Activated naive CD8-positive, alpha-beta T cell treated with anti-CD3 and anti-CD28 coated beads, Interleukin-2, amount 10 ng/mL, durations not matched to agents 7 days and 5 days (primary cell): ENCODE measurements at regions not wholly inside any gene's neighbourhood (a gene's known extent, or its start where the extent isn't known, plus 50 kb on each side); places are given as distances from the start of the nearest gene placed in this dataset.

ENCODE experiments used
- ATAC-seq: fragments of 150-1000 bp; cut with Tn5 transposase; one replicate; pipeline ENCODE4 v1.10.0; 2021; ENCODE audit warnings: low read depth, moderate library complexity
- POLR2A ChIA-PET: fragments of 350-600 bp; sonication (Branson Sonifier 250); formaldehyde crosslinking; loops from one replicate; lab custom pipeline; 2021; ENCODE audit warnings: antibody characterized with exemption; lab: Charles Lee
- DNase-seq: peaks from one replicate; pipeline ENCODE4 v3.0.0; 2021
- H3K27ac Mint-ChIP-seq: one replicate; pipeline ENCODE4 v1.8.0; 2022; ENCODE audit warnings: mild to moderate bottlenecking, mixed read lengths
- H3K27me3 Mint-ChIP-seq: one replicate; pipeline ENCODE4 v1.8.0; 2022; ENCODE audit warnings: mild to moderate bottlenecking, moderate library complexity, mixed read lengths
- H3K36me3 Mint-ChIP-seq: one replicate; pipeline ENCODE4 v1.8.0; 2021; ENCODE audit warnings: mild to moderate bottlenecking, mixed read lengths
- H3K4me1 Mint-ChIP-seq: one replicate; pipeline ENCODE4 v1.8.0; 2021; ENCODE audit warnings: mixed read lengths
- H3K4me3 Mint-ChIP-seq: one replicate; pipeline ENCODE4 v1.8.0; 2022; ENCODE audit warnings: mild to moderate bottlenecking, moderate library complexity, mixed read lengths
- H3K9me3 Mint-ChIP-seq: one replicate; pipeline ENCODE4 v1.8.0; 2021; ENCODE audit warnings: mixed read lengths

DNA sequence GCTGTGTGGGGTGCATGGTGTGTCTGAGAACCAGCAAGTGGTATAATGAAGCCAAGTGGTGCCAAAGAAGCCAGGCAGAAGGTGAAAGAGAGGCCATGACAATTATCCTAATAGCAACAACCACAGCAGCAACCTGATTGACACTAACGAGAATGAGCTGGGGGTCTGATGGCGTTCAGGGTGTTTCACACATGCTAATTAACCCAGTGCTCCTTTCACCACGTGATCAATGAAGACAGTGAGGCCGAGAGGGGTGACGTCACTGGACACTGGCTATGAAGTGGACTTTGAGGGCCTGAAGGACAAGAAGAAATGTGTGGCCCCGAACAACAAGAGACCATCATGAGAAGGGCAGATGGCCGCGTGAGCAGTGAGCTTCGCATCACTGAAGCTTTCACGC is 364.4 kb upstream of the ID2 start:
- ATAC-seq (no peak), DNase-seq (no peak)
- H3K36me3 Mint-ChIP-seq: peaks cover 7% of the 10 kb centered on the region
- H3K27ac Mint-ChIP-seq: peak overlapping the region; percentile 31
- H3K27me3 Mint-ChIP-seq: peaks cover 19% of the 10 kb centered on the region
- peaks cover 5% of the 10 kb centered on the region for H3K9me3 Mint-ChIP-seq
- no peak overlapping the region for H3K4me3 Mint-ChIP-seq
- POLR2A ChIA-PET: no interaction called here
- H3K4me1 Mint-ChIP-seq: peaks cover 21% of the 10 kb centered on the region

DNA sequence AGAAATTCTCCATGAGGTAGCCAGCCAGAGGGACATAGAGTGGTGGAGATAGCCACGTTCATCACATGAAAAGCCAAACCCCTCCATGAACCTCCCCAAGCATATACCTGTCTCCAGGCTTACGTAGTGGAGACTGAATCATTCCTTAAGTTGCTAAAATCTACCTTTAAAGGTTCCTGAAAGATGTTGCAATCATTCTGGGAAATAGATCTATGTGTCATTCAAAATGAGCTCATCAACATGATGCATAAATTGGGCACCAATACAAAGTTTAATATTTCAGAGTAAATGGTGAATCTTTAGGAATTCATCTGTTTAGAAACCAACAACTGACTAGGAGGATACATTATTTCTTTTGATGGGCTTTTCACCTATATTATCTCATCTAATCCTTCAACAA is 362.6 kb upstream of the ID2 start:
- peaks cover 32% of the 10 kb centered on the region for H3K27me3 Mint-ChIP-seq
- no peak overlapping the region for H3K4me3 Mint-ChIP-seq
- peaks cover 12% of the 10 kb centered on the region for H3K36me3 Mint-ChIP-seq
- H3K27ac Mint-ChIP-seq: no peak overlapping the region
- H3K4me1 Mint-ChIP-seq: peaks cover 7% of the 10 kb centered on the region
- POLR2A ChIA-PET: no interaction called here
- H3K9me3 Mint-ChIP-seq: peaks cover 10% of the 10 kb centered on the region
- ATAC-seq (no peak), DNase-seq (no peak)

DNA sequence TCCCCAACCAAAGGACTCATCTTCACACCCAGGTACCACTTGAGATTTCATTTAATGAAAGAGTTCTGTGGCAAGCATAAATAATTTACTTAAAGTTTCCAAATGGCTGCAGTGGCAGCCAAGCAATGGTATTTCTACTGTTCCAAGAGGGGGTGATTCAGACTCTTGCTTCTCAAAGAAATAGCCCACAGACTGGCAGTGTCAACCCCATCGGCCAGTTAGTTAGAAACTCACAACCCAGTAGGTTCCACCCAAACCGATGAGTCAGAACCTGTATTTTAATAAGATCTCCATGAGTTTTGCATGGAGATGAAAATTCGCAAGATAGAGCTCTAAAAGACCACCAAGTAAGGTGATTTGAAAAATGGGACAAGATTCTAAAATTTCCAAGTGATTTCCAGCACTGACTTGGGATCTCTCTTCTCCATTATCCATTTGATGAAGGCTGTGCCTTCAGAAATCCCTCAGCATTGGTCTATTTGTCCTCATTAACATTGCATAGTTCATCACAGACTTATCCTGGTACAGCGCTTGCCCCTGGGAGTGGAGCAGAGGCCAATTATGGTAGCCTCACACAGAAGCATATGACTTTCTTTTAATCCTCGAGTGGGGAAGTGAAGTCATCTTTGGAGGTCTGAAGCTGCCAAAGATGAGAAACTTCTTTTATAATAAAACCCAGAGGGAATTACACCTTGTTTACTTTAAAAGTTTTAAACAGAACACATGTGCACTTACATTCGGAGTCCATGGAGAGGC is 361.4 kb upstream of the ID2 start:
- peaks cover 30% of the 10 kb centered on the region for H3K27me3 Mint-ChIP-seq
- peaks cover 19% of the 10 kb centered on the region for H3K4me1 Mint-ChIP-seq
- no peak for ATAC-seq
- no peak for DNase-seq
- peaks cover 9% of the 10 kb centered on the region for H3K9me3 Mint-ChIP-seq
- H3K36me3 Mint-ChIP-seq: peaks cover 10% of the 10 kb centered on the region
- H3K4me3 Mint-ChIP-seq: no peak overlapping the region
- POLR2A ChIA-PET: no interaction called here
- H3K27ac Mint-ChIP-seq: no peak overlapping the region

DNA sequence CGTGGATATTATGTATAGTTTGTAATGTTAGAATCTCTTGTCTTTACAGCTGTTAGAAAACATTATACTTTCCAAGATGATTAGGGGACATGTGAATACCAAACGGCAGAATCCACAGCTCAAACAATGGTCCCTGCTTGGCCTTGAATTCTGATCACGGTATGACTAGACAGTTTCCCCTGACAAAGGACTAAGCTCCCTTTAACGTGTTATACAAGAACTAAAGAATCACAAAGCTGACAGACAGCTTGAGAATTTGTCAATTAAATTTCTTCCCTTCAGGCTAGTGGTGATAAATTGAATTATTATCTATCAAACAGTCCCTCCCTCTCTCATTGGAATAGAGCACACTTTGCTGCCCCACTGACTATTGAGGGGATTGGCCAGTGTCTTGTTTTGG is 359.2 kb upstream of the ID2 start:
- Mint-ChIP-seq H3K27ac (no peak overlapping the region), H3K4me3 (no peak overlapping the region), H3K4me1 (peaks cover 29% of the 10 kb centered on the region), H3K36me3 (peaks cover 8% of the 10 kb centered on the region), H3K9me3 (peaks cover 8% of the 10 kb centered on the region), H3K27me3 (peaks cover 29% of the 10 kb centered on the region)
- no peak for ATAC-seq
- POLR2A ChIA-PET: no interaction called here
- no peak for DNase-seq

DNA sequence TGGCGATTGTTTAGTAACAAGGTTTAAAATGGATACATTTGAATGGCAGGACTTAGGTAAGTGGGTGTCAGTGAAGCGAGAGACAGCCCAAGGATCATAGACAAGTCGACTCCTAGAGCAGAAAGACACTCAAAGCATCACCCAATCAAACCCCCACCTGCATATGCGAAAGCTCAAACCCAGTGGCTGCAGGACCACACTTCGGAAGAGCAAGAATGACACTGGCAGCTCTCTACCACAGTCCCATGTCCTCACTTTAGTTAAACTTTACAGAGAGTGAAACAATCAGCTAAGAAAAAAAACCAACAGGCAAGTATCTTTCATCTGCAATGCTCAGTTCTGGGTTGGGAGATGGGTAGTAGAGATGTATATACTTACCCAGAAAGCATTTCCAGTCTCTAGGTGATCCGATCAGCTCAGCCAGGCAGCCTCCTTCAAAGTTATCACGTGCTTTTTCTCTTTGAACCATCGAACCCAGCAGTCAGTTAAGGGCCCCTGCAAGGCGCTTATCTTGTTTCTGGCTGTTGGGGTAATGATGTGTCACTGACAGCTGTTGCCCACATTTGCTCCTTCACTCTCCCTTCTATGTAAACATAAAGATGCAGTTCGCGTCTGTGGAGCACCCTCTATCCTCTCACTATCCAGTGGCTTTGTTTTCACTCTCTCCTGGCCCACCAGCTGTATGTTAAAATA is 357.5 kb upstream of the ID2 start:
- Mint-ChIP-seq H3K4me1 (peaks cover 38% of the 10 kb centered on the region), H3K27ac (no peak overlapping the region), H3K36me3 (peaks cover 8% of the 10 kb centered on the region), H3K27me3 (peaks cover 23% of the 10 kb centered on the region), H3K9me3 (peaks cover 8% of the 10 kb centered on the region), H3K4me3 (no peak overlapping the region)
- DNase-seq: no peak
- POLR2A ChIA-PET: interaction anchor here (1.1 kb wide), 1 partner anchor 13 kb away, joined by 3 read pairs; no protein-coding TSS in a partner anchor
- ATAC-seq: no peak

DNA sequence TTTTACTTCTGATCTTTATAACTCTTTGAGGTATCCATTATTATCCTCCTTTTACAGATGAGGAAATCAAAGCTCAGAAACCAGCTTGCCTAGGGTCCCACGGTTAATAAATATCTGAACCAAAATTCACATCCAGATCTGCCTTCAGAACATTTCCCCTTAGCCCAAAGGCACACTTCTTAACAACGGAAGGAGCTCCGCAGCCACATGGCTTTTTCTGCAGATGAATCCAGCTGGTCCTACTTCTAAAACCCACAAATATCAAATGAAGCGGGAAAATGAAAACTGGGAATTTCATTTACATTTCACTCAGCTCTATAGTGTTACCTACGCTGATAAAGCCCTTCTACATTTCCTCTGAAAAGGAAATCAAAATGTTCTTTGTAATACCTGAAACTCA is 357.0 kb upstream of the ID2 start:
- ATAC-seq (no peak), DNase-seq (no peak)
- POLR2A ChIA-PET: interaction anchor here (1.1 kb wide), 1 partner anchor 12 kb away, joined by 3 read pairs; no protein-coding TSS in a partner anchor
- Mint-ChIP-seq H3K4me1 (peaks cover 42% of the 10 kb centered on the region), H3K27me3 (peaks cover 23% of the 10 kb centered on the region), H3K4me3 (no peak overlapping the region), H3K9me3 (peaks cover 4% of the 10 kb centered on the region), H3K27ac (no peak overlapping the region), H3K36me3 (peaks cover 5% of the 10 kb centered on the region)

DNA sequence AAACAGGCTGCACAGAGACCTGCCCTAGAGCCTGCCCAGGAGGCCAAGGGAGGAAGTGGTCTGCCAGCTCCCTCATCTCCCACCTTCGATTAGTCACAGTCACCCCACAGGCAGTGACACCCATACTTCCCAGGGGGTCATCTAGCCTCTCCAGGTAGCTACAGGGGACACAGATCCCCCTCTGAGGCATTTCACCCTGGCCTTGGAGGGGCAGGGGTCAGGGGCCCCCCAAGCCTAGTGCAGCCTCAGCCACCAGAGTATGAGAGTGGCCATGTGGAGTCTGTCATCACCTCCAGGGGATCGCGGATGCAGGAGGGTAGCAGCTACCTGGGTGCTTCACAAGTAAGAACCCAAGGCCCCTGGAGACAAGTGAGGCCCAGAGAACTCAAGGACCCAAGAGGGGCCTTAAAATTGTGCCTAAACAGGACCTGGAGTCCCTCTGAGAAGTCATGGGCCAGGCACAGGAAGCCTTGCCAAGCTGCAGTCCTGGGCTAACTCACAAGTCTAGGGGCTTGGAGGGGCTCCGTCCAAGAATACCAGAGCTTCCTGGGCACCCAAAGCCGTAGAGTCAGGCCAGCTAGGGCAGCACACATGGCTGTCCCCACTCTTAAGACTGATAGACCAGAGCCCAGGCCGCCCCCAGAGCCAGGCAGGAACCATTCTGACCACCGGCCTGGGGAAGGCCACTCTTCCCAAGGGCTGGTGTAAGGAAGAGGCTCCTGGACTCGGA is 354.3 kb upstream of the ID2 start:
- Mint-ChIP-seq H3K4me1 (peaks cover 43% of the 10 kb centered on the region), H3K4me3 (no peak overlapping the region), H3K27ac (no peak overlapping the region), H3K36me3 (peaks cover 5% of the 10 kb centered on the region), H3K27me3 (peaks cover 13% of the 10 kb centered on the region), H3K9me3 (peaks cover 4% of the 10 kb centered on the region)
- ATAC-seq (no peak), DNase-seq (no peak)
- POLR2A ChIA-PET: interaction anchor here (2.1 kb wide), 1 partner anchor 27 kb away, joined by 5 read pairs; no protein-coding TSS in a partner anchor

DNA sequence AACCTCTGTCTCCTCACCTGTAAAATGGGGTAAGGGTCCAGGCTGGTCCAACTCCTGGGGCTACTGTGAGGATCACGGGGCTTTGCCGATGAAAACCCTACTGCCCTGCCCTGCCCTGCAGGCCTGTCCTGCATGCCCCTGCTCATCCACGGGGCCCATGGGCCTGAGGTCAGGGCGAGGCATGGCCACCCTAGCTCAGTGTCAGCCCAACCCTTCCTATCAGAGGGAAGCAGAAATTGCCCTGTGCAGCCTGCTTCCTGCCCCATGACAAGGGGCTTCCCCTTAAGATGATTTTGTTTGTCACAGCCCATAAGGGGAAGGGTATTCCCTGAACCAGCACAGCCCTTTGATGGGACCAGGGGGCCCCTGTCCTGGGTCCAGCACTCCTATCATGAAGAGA is 353.6 kb upstream of the ID2 start:
- peak overlapping the region; percentile 34 for H3K27ac Mint-ChIP-seq
- no peak for DNase-seq
- POLR2A ChIA-PET: interaction anchor here (2.1 kb wide), 1 partner anchor 27 kb away, joined by 5 read pairs; no protein-coding TSS in a partner anchor
- peak; percentile 27 for ATAC-seq
- H3K27me3 Mint-ChIP-seq: peaks cover 7% of the 10 kb centered on the region
- H3K36me3 Mint-ChIP-seq: peaks cover 5% of the 10 kb centered on the region
- H3K4me1 Mint-ChIP-seq: peaks cover 41% of the 10 kb centered on the region
- H3K4me3 Mint-ChIP-seq: no peak overlapping the region
- H3K9me3 Mint-ChIP-seq: peaks cover 4% of the 10 kb centered on the region

DNA sequence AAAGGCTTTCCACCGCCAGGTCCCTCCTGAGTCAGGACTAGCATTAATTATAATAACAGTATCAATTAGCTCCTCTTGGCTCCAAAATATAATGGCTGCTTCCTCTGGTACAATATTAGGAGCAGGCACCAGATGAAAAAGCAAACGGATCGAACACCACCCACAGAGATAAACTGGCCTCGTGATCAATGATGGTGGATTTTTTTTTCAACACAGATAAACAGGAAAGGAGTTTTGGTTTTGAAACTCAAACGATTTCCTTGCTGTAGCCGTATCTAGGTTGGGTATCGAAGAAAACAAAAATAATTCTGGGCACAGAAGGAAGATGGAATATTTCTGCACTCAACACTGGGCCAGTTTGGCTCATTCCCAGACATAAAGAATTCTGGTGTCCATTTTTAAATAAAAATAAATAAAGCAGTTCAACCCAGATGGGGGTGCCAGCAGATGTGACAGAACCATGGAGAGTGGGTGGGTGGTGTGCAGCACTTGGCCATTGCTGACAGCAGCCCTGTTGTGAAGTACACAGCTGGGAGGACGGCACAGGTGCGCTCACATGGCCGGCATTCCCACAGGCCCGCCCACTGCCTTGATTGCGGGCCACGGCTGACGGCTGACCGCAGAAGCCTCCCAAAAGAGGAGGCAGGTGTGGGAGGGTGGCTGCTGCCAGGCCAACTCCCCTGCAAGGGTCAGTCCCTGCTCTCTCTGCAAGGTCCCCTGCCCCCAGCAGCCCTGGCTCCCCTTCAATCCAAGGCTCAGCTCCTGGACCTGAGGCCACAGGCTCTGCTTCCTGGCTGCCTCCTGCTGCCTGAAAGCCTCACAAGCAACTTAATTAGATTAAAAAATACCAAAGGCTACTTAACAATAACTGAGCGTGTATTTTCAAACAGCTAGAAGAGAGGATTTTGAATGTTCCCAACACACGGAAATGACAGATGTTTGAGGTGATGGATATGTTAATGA is 351.9 kb upstream of the ID2 start:
- ATAC-seq (no peak), DNase-seq (no peak)
- POLR2A ChIA-PET: no interaction called here
- Mint-ChIP-seq H3K27ac (no peak overlapping the region), H3K4me3 (no peak overlapping the region), H3K4me1 (peaks cover 31% of the 10 kb centered on the region), H3K36me3 (peaks cover 5% of the 10 kb centered on the region), H3K9me3 (peaks cover 3% of the 10 kb centered on the region), H3K27me3 (no peaks in the 10 kb centered on the region)

DNA sequence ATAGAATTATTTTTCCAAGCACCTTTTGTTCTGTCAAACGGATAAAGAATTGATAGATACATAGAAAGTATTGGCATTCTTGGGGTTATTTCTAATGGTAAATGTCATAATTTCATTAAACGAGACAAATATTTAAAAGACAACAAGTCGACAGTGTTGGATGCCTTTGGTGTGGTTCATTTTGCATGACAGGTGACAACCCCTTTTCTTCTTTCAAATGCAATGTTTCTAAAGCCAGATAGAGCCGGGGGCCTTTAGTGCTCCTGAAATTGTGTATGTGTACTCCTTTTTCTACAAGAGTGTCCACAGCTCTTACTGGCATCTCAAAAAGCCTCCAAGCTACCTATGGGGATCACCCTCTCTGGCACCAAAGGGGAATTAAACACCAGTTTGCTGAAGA is 350.8 kb upstream of the ID2 start:
- H3K27ac Mint-ChIP-seq: no peak overlapping the region
- POLR2A ChIA-PET: no interaction called here
- peaks cover 5% of the 10 kb centered on the region for H3K36me3 Mint-ChIP-seq
- H3K27me3 Mint-ChIP-seq: no peaks in the 10 kb centered on the region
- DNase-seq (no peak), ATAC-seq (no peak)
- peaks cover 3% of the 10 kb centered on the region for H3K9me3 Mint-ChIP-seq
- no peak overlapping the region for H3K4me3 Mint-ChIP-seq
- peaks cover 23% of the 10 kb centered on the region for H3K4me1 Mint-ChIP-seq

DNA sequence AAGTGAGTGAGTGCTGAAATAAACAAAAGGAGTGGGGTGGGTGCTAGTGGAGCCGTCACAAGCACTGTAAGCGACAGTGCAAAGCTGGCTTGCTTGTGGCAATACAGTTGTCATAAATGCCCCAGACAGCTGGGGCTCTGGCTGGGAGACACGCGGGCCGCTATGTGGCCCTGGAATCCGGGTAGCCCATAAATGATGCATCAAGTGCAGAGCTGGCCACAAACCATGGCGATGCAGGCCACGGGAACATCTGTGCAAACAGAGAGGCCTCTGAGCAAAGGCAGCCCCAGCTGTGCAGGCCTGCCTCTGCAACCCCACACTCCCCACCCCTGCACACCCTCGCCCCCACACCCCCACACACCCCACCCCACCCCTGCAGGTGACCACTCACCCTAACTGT is 349.2 kb upstream of the ID2 start:
- DNase-seq (no peak), ATAC-seq (no peak)
- POLR2A ChIA-PET: no interaction called here
- H3K27ac Mint-ChIP-seq: no peak overlapping the region
- peaks cover 7% of the 10 kb centered on the region for H3K36me3 Mint-ChIP-seq
- no peaks in the 10 kb centered on the region for H3K27me3 Mint-ChIP-seq
- peaks cover 3% of the 10 kb centered on the region for H3K9me3 Mint-ChIP-seq
- no peak overlapping the region for H3K4me3 Mint-ChIP-seq
- H3K4me1 Mint-ChIP-seq: peaks cover 24% of the 10 kb centered on the region

DNA sequence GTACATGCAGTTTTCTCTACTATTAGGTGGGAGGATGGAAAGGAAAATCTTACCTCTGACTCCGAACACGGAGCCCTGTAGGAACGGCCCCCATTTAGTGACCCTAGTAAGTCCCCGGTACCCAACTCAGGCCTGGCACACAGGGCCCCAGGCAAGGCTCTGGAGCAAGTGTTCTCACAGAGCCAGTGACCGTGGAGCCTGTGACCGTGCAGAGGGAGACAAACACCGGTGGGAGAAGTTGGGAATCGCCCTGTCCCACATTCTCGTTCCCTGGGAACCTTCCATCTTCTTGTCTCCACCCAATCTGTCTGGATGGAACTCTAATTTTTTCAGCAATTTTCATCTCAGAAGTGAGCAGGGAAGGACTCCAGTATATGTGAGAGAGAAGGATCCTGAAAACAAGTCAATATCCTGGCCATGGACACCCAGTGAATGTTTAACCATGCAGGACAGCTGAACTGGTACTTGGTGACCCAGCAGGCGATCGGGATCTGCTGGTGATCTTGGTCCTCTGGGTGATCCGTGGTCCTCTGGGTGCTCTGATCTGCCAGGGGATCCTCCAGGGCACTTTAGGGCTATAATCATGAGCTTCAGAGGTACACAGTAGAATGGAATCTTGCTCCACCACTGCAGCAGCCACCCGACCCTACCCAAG is 348.6 kb upstream of the ID2 start:
- DNase-seq (no peak), ATAC-seq (no peak)
- Mint-ChIP-seq H3K4me1 (peaks cover 24% of the 10 kb centered on the region), H3K9me3 (peaks cover 3% of the 10 kb centered on the region), H3K4me3 (no peak overlapping the region), H3K27ac (peak overlapping the region; percentile 10), H3K36me3 (peaks cover 10% of the 10 kb centered on the region), H3K27me3 (no peaks in the 10 kb centered on the region)
- POLR2A ChIA-PET: no interaction called here
